Endothelial cell of umbilical vein (primary cell): ENCODE measurements at regions not wholly inside any gene's neighbourhood (a gene's known extent, or its start where the extent isn't known, plus 50 kb on each side); places are given as distances from the start of the nearest gene placed in this dataset.
"Not testable (repeated sequence)": the region's sequence is repeated elsewhere in the genome, so short reads cannot be mapped to it uniquely, and the experiment has no call there.

Source experiments
- EZH2 ChIP-seq: IDR thresholded peaks from 2 replicates; pipeline ENCODE4 v1.6.1; 2012; ENCODE audit warnings: borderline replicate concordance, low read depth, mild to moderate bottlenecking, moderate library complexity, low read length, inconsistent platforms; ENCODE audit not compliant: severe bottlenecking
- FOS ChIP-seq: IDR thresholded peaks from 2 replicates; pipeline ENCODE4 v1.6.1; 2011; ENCODE audit warnings: mild to moderate bottlenecking, low read length, moderate library complexity, borderline replicate concordance; ENCODE audit not compliant: insufficient read depth
- GATA2 ChIP-seq: IDR thresholded peaks from 2 replicates; pipeline ENCODE4 v1.7.0; 2011; ENCODE audit warnings: low read depth, mild to moderate bottlenecking, moderate library complexity, mixed read lengths, low read length; ENCODE audit not compliant: insufficient read length, insufficient read depth
- POLR2A ChIP-seq: IDR thresholded peaks from 2 replicates; pipeline ENCODE4 v1.6.1; 2012; ENCODE audit warnings: low read depth, mild to moderate bottlenecking, control low read depth, low read length
- POLR2AphosphoS5 ChIP-seq: IDR thresholded peaks from 2 replicates; pipeline ENCODE4 v1.6.1; 2012; ENCODE audit warnings: low read depth, mild to moderate bottlenecking, control low read depth, low read length, moderate library complexity; ENCODE audit not compliant: insufficient read depth
- TF ChIP-seq, protein P1 (sequence below), 2 donors: IDR thresholded peaks; 1 replicate in 1 of 2; 2 replicates in 1 of 2; pipeline ENCODE4 v1.5.1; 2011; ENCODE audit warnings: low read length in 2 of 2, mild to moderate bottlenecking in 2 of 2, moderate library complexity in 2 of 2, control low read depth in 1 of 2, inconsistent platforms in 1 of 2, low read depth in 1 of 2; ENCODE audit not compliant: insufficient read depth in 1 of 2; ENCODE audit errors: extremely low read depth in 1 of 2
- TF ChIP-seq, protein P2 (sequence below): IDR thresholded peaks from 2 replicates; pipeline ENCODE4 v1.6.1; 2011; ENCODE audit not compliant: insufficient read depth, insufficient read length

DNA sequence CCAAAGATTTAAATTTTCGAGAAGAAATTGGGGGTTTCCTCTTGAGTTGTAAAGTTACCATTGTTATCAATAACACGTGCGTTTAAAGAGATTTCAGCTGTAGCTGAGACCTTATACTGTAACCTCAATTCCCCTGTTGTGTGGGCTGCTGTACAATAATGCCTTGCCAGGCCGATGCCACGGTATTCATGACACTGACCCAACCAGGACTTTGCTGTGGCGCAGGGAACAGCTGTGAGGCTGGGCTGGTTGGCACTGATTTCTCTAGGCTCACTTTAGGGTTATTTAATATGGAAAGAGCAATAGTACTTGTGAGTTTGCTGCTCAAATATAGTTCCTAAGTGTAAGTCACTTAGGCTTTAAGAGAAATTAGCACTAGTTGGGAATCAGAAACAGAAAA is 744.2 kb downstream of the CDY1 start:
- TF ChIP-seq, protein P1, sequence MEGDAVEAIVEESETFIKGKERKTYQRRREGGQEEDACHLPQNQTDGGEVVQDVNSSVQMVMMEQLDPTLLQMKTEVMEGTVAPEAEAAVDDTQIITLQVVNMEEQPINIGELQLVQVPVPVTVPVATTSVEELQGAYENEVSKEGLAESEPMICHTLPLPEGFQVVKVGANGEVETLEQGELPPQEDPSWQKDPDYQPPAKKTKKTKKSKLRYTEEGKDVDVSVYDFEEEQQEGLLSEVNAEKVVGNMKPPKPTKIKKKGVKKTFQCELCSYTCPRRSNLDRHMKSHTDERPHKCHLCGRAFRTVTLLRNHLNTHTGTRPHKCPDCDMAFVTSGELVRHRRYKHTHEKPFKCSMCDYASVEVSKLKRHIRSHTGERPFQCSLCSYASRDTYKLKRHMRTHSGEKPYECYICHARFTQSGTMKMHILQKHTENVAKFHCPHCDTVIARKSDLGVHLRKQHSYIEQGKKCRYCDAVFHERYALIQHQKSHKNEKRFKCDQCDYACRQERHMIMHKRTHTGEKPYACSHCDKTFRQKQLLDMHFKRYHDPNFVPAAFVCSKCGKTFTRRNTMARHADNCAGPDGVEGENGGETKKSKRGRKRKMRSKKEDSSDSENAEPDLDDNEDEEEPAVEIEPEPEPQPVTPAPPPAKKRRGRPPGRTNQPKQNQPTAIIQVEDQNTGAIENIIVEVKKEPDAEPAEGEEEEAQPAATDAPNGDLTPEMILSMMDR (IDR thresholded peaks at IDR 0.05; ENCODE audit: extremely low read depth in 1 of 2, insufficient read depth in 1 of 2, low read depth in 1 of 2, low read length in 2 of 2): not testable (repeated sequence)
- not testable (repeated sequence) for TF ChIP-seq POLR2AphosphoS5, FOS, POLR2A, EZH2, GATA2
- TF ChIP-seq, protein P2, sequence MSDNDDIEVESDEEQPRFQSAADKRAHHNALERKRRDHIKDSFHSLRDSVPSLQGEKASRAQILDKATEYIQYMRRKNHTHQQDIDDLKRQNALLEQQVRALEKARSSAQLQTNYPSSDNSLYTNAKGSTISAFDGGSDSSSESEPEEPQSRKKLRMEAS: not testable (repeated sequence)
